ENCODE measurements at regions not wholly inside any gene's neighbourhood (a gene's known extent, or its start where the extent isn't known, plus 50 kb on each side); places are given as distances from the start of the nearest gene placed in this dataset.

DNA sequence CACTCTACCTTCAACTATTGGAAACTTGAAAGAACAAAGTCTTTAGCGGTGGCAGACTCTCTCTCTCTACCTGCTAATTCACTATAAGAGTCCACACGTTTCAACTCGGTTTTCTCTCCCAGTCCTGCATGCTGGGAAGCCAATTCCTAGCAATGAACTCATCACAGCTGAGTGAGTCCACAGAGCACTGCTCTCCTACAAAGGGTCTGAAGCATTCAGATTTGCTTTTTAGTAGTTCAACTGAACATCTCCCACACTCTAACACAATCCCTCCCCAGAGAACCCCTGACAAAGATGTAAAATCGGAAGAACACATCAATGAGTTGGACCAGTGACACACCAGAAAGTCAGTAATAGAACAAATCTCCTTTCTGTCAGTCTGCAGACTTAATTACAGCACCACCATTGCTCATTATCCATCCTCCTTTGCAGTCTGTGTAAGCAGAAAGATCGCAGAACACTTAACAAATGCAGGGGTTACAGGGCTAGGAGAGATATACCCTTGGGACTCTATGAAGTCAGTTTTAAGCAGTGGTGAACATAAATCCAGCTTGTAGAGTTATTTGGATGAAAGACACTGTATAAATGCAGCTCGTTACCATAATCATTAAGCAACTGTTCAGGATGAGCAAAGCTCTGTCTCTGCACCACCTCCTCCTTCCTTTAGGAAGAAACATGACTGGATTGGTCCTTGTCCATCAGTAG, 353.4 kb upstream of the GRIA1 start:
- TF ChIP-seq CTCF (IDR thresholded peaks at IDR 0.05) (no peak), POLR2A (IDR thresholded peaks at IDR 0.05) (no peak)
